NCI-H187 treated with DMSO at 0.1 percent for 48 hours (cell line): ENCODE measurements at regions not wholly inside any gene's neighbourhood (a gene's known extent, or its start where the extent isn't known, plus 50 kb on each side); places are given as distances from the start of the nearest gene placed in this dataset.
A peak's percentile ranks its signal among the peaks of the same experiment; 100 is the strongest.

ENCODE experiments used
- DNase-seq: peaks from one replicate; lab custom pipeline; 2025; lab: John Stamatoyannopoulos, UW

GRCh38 chr5:126311766-126312165, 111.4 kb upstream of the GRAMD2B start:
- DNase-seq = no peak

- no peak for DNase-seq
These were observed 107.9 kb upstream of the GRAMD2B start for GRCh38 chr5:126315341-126315740.

- DNase-seq = no peak
These were observed 90.9 kb upstream of the GRAMD2B start for GRCh38 chr5:126332326-126332725.

GRCh38 chr5:126334760-126335159, 88.4 kb upstream of the GRAMD2B start:
- DNase-seq = no peak

- DNase-seq = no peak
These were observed 87.3 kb upstream of the GRAMD2B start for GRCh38 chr5:126335886-126336285.

GRCh38 chr5:126338635-126339034, 84.6 kb upstream of the GRAMD2B start:
- DNase-seq = no peak

- DNase-seq = peak; percentile 10
These were observed 83.9 kb upstream of the GRAMD2B start for GRCh38 chr5:126339215-126339805.

- no peak for DNase-seq
These were observed 81.1 kb upstream of the GRAMD2B start for GRCh38 chr5:126341906-126342630.

- DNase-seq = no peak
These were observed 74.2 kb upstream of the GRAMD2B start for GRCh38 chr5:126348855-126349635.

GRCh38 chr5:126351153-126351552, 72.1 kb upstream of the GRAMD2B start:
- no peak for DNase-seq

GRCh38 chr5:126354012-126354857, 69.0 kb upstream of the GRAMD2B start:
- no peak for DNase-seq

GRCh38 chr5:126354858-126355731, 68.1 kb upstream of the GRAMD2B start:
- DNase-seq = no peak

GRCh38 chr5:126355940-126356339, 67.3 kb upstream of the GRAMD2B start:
- DNase-seq = no peak

- DNase-seq = no peak
These were observed 65.4 kb upstream of the GRAMD2B start for GRCh38 chr5:126357585-126358342.

GRCh38 chr5:126358525-126358924, 64.7 kb upstream of the GRAMD2B start:
- no peak for DNase-seq

GRCh38 chr5:126359884-126360283, 63.3 kb upstream of the GRAMD2B start:
- DNase-seq = no peak

- DNase-seq = no peak
These were observed 62.7 kb upstream of the GRAMD2B start for GRCh38 chr5:126360467-126360866.

- DNase-seq = no peak
These were observed 59.6 kb upstream of the GRAMD2B start for GRCh38 chr5:126363658-126364057.

GRCh38 chr5:126364206-126364902, 58.9 kb upstream of the GRAMD2B start:
- DNase-seq = no peak
